GM23338 (cell line): ENCODE measurements at regions not wholly inside any gene's neighbourhood (a gene's known extent, or its start where the extent isn't known, plus 50 kb on each side); places are given as distances from the start of the nearest gene placed in this dataset.

Source experiments
- ATAC-seq: fragments of 200-7000 bp; cut with Tn5 transposase; 3 replicates; pipeline ENCODE4 v1.9.1; 2020
- DNase-seq: peaks from one replicate; pipeline ENCODE4 v3.0.0-alpha.2; 2015; ENCODE audit warnings: low spot score
- H2AFZ ChIP-seq: fragments of 200-600 bp; sonication (generic); 2 replicates; pipeline ENCODE4 v1.8.0; 2016; ENCODE audit warnings: antibody characterized with exemption, mild to moderate bottlenecking, moderate library complexity
- H3F3A ChIP-seq: fragments of 200-600 bp; sonication (generic); replicated peaks from 2 replicates; pipeline ENCODE4 v1.8.0; 2017; ENCODE audit warnings: antibody characterized with exemption, mixed run types, low read depth
- H3K27ac ChIP-seq: fragments of 200-600 bp; sonication (generic); 2 replicates; pipeline ENCODE4 v1.6.1; 2016; ENCODE audit warnings: low read depth
- H3K27me3 ChIP-seq: fragments of 200-600 bp; sonication (generic); 2 replicates; pipeline ENCODE4 v1.8.0; 2016; ENCODE audit warnings: mild to moderate bottlenecking, mixed run types, moderate library complexity; ENCODE audit not compliant: insufficient read depth
- H3K36me3 ChIP-seq: fragments of 200-600 bp; sonication (generic); 2 replicates; pipeline ENCODE4 v1.8.0; 2016; ENCODE audit warnings: mild to moderate bottlenecking; ENCODE audit not compliant: insufficient read depth
- H3K4me1 ChIP-seq: fragments of 200-600 bp; sonication (generic); 2 replicates; pipeline ENCODE4 v1.8.0; 2016; ENCODE audit warnings: mild to moderate bottlenecking, moderate library complexity; ENCODE audit not compliant: insufficient read depth
- H3K4me2 ChIP-seq: fragments of 200-600 bp; sonication (generic); 2 replicates; pipeline ENCODE4 v1.7.1; 2017; ENCODE audit warnings: mixed run types
- H3K4me3 ChIP-seq: fragments of 200-600 bp; sonication (generic); 2 replicates; pipeline ENCODE4 v1.6.1; 2016; ENCODE audit warnings: mixed run types
- H3K79me2 ChIP-seq: fragments of 200-600 bp; sonication (generic); replicated peaks from 2 replicates; pipeline ENCODE4 v1.8.0; 2017; ENCODE audit warnings: mild to moderate bottlenecking; ENCODE audit not compliant: insufficient read depth
- H3K9me2 ChIP-seq: fragments of 200-600 bp; sonication (generic); 2 replicates; pipeline ENCODE4 v1.8.0; 2017; ENCODE audit not compliant: insufficient read depth
- H4K20me1 ChIP-seq: fragments of 200-600 bp; sonication (generic); replicated peaks from 2 replicates; pipeline ENCODE4 v1.8.0; 2017; ENCODE audit warnings: mild to moderate bottlenecking; ENCODE audit not compliant: insufficient read depth
- H3K27ac Mint-ChIP-seq: 2 replicates; pipeline ENCODE4 v1.8.0; 2020; ENCODE audit warnings: inconsistent platforms, mild to moderate bottlenecking, moderate library complexity, mixed read lengths
- H3K27me3 Mint-ChIP-seq: 3 replicates; pipeline ENCODE4 v1.8.0; 2022; ENCODE audit warnings: low read depth, mild to moderate bottlenecking, moderate library complexity, mixed read lengths, inconsistent platforms; ENCODE audit not compliant: insufficient read depth, poor library complexity
- H3K36me3 Mint-ChIP-seq: 3 replicates; pipeline ENCODE4 v1.8.0; 2021; ENCODE audit warnings: low read depth, mild to moderate bottlenecking, inconsistent platforms, moderate library complexity, mixed read lengths
- H3K4me1 Mint-ChIP-seq: 3 replicates; pipeline ENCODE4 v1.8.0; 2020; ENCODE audit warnings: mild to moderate bottlenecking, inconsistent platforms, mixed read lengths
- H3K4me3 Mint-ChIP-seq: 3 replicates; pipeline ENCODE4 v1.8.0; 2021; ENCODE audit warnings: moderate library complexity, mild to moderate bottlenecking, inconsistent platforms, mixed read lengths
- H3K9me3 Mint-ChIP-seq: 3 replicates; pipeline ENCODE4 v1.8.0; 2020; ENCODE audit warnings: moderate library complexity, mild to moderate bottlenecking, inconsistent platforms, mixed read lengths
- CREB1 ChIP-seq: fragments of 250-450 bp; sonication (Bioruptor Pico); IDR thresholded peaks from 2 replicates; pipeline ENCODE4 v1.5.0; 2020; ENCODE audit warnings: low read depth, mild to moderate bottlenecking, moderate library complexity
- EZH2 ChIP-seq: fragments of 200-600 bp; sonication (generic); IDR thresholded peaks from one replicate; pipeline ENCODE4 v1.8.0; 2017; ENCODE audit warnings: antibody characterized with exemption, mild to moderate bottlenecking, low read depth; ENCODE audit not compliant: unreplicated experiment
- EZH2phosphoT487 ChIP-seq: fragments of 200-600 bp; sonication (generic); IDR thresholded peaks from one replicate; pipeline ENCODE4 v1.8.1; 2018; ENCODE audit warnings: antibody characterized with exemption; ENCODE audit not compliant: unreplicated experiment
- JUNB ChIP-seq: IDR thresholded peaks from one replicate; pipeline ENCODE4 v1.6.1; 2016; ENCODE audit warnings: antibody characterized with exemption; ENCODE audit not compliant: unreplicated experiment
- NANOG ChIP-seq: IDR thresholded peaks from 2 replicates; pipeline ENCODE4 v1.6.1; 2016; ENCODE audit warnings: antibody characterized with exemption, borderline replicate concordance
- POLR2AphosphoS5 ChIP-seq: IDR thresholded peaks from 2 replicates; pipeline ENCODE4 v1.6.1; 2016; ENCODE audit warnings: antibody characterized with exemption, low read depth
- STAT1 ChIP-seq: IDR thresholded peaks from one replicate; pipeline ENCODE4 v1.6.1; 2016; ENCODE audit warnings: antibody characterized with exemption; ENCODE audit not compliant: unreplicated experiment
- ZNF114 ChIP-seq: fragments of 250-450 bp; sonication (Bioruptor Pico); IDR thresholded peaks from 2 replicates; pipeline ENCODE4 v1.5.0; 2020; ENCODE audit warnings: mild to moderate bottlenecking, moderate library complexity
- ZNF331 ChIP-seq: fragments of 250-450 bp; sonication (Bioruptor Pico); IDR thresholded peaks from 2 replicates; pipeline ENCODE4 v1.5.0; 2020; ENCODE audit warnings: low read depth, mild to moderate bottlenecking, moderate library complexity
- TF ChIP-seq, protein P1 (sequence below): fragments of 250-450 bp; sonication (Bioruptor Pico); IDR thresholded peaks from 2 replicates; pipeline ENCODE4 v1.5.0; 2020; ENCODE audit warnings: mild to moderate bottlenecking, moderate library complexity
- TF ChIP-seq, protein P2 (sequence below): IDR thresholded peaks from 2 replicates; pipeline ENCODE4 v1.6.1; 2016; ENCODE audit warnings: antibody characterized with exemption
- TF ChIP-seq, protein P3 (sequence below): IDR thresholded peaks from one replicate; pipeline ENCODE4 v1.6.1; 2018; ENCODE audit warnings: antibody characterized with exemption; ENCODE audit not compliant: unreplicated experiment
- TF ChIP-seq, protein P4 (sequence below), 2 experiments: fragments of 200-600 bp in 1 of 2; sonication (generic) in 1 of 2; conservative IDR thresholded peaks; 2 replicates each; pipeline versions ENCODE4 v1.5.1 to v1.6.1; 2016 to 2017; ENCODE audit warnings: antibody characterized with exemption in 2 of 2, low read depth in 2 of 2, mild to moderate bottlenecking in 2 of 2, moderate library complexity in 1 of 2

DNA sequence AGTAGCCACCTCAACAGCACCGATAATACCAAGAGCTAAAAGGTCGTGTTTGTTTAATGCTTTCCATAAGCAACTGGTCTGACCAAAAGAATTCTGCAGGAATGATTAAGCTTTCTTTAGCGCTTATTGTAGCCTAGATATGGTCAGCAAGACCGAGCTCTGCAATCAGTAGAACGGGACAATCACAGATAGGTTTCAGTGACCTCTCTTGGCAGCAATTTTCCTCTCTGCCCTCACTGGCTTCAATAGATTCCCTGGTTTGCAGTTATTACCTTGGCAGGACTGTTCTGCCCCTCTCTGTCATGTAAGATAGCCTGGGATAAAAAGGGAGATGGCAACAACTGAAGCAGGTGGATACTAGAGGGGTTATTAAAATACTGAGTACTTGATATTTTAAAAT, 337.1 kb upstream of the NECTIN3 start:
- no peak overlapping the region for H3K4me3 Mint-ChIP-seq
- no peak for TF ChIP-seq CREB1 (CRISPR knock-in tag)
- no peak for TF ChIP-seq ZNF331 (CRISPR knock-in tag)
- TF ChIP-seq, protein P1, sequence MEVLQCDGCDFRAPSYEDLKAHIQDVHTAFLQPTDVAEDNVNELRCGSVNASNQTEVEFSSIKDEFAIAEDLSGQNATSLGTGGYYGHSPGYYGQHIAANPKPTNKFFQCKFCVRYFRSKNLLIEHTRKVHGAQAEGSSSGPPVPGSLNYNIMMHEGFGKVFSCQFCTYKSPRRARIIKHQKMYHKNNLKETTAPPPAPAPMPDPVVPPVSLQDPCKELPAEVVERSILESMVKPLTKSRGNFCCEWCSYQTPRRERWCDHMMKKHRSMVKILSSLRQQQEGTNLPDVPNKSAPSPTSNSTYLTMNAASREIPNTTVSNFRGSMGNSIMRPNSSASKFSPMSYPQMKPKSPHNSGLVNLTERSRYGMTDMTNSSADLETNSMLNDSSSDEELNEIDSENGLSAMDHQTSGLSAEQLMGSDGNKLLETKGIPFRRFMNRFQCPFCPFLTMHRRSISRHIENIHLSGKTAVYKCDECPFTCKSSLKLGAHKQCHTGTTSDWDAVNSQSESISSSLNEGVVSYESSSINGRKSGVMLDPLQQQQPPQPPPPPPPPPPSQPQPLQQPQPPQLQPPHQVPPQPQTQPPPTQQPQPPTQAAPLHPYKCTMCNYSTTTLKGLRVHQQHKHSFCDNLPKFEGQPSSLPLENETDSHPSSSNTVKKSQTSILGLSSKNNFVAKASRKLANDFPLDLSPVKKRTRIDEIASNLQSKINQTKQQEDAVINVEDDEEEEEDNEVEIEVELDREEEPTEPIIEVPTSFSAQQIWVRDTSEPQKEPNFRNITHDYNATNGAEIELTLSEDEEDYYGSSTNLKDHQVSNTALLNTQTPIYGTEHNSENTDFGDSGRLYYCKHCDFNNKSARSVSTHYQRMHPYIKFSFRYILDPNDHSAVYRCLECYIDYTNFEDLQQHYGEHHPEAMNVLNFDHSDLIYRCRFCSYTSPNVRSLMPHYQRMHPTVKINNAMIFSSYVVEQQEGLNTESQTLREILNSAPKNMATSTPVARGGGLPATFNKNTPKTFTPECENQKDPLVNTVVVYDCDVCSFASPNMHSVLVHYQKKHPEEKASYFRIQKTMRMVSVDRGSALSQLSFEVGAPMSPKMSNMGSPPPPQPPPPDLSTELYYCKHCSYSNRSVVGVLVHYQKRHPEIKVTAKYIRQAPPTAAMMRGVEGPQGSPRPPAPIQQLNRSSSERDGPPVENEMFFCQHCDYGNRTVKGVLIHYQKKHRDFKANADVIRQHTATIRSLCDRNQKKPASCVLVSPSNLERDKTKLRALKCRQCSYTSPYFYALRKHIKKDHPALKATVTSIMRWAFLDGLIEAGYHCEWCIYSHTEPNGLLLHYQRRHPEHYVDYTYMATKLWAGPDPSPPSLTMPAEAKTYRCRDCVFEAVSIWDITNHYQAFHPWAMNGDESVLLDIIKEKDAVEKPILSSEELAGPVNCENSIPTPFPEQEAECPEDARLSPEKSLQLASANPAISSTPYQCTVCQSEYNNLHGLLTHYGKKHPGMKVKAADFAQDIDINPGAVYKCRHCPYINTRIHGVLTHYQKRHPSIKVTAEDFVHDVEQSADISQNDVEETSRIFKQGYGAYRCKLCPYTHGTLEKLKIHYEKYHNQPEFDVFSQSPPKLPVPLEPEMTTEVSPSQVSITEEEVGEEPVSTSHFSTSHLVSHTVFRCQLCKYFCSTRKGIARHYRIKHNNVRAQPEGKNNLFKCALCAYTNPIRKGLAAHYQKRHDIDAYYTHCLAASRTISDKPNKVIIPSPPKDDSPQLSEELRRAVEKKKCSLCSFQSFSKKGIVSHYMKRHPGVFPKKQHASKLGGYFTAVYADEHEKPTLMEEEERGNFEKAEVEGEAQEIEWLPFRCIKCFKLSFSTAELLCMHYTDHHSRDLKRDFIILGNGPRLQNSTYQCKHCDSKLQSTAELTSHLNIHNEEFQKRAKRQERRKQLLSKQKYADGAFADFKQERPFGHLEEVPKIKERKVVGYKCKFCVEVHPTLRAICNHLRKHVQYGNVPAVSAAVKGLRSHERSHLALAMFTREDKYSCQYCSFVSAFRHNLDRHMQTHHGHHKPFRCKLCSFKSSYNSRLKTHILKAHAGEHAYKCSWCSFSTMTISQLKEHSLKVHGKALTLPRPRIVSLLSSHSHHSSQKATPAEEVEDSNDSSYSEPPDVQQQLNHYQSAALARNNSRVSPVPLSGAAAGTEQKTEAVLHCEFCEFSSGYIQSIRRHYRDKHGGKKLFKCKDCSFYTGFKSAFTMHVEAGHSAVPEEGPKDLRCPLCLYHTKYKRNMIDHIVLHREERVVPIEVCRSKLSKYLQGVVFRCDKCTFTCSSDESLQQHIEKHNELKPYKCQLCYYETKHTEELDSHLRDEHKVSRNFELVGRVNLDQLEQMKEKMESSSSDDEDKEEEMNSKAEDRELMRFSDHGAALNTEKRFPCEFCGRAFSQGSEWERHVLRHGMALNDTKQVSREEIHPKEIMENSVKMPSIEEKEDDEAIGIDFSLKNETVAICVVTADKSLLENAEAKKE, result no peak
- TF ChIP-seq, protein P2, sequence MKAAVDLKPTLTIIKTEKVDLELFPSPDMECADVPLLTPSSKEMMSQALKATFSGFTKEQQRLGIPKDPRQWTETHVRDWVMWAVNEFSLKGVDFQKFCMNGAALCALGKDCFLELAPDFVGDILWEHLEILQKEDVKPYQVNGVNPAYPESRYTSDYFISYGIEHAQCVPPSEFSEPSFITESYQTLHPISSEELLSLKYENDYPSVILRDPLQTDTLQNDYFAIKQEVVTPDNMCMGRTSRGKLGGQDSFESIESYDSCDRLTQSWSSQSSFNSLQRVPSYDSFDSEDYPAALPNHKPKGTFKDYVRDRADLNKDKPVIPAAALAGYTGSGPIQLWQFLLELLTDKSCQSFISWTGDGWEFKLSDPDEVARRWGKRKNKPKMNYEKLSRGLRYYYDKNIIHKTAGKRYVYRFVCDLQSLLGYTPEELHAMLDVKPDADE, result no peak
- no peak for TF ChIP-seq STAT1
- no peak for TF ChIP-seq JUNB
- TF ChIP-seq, protein P3, sequence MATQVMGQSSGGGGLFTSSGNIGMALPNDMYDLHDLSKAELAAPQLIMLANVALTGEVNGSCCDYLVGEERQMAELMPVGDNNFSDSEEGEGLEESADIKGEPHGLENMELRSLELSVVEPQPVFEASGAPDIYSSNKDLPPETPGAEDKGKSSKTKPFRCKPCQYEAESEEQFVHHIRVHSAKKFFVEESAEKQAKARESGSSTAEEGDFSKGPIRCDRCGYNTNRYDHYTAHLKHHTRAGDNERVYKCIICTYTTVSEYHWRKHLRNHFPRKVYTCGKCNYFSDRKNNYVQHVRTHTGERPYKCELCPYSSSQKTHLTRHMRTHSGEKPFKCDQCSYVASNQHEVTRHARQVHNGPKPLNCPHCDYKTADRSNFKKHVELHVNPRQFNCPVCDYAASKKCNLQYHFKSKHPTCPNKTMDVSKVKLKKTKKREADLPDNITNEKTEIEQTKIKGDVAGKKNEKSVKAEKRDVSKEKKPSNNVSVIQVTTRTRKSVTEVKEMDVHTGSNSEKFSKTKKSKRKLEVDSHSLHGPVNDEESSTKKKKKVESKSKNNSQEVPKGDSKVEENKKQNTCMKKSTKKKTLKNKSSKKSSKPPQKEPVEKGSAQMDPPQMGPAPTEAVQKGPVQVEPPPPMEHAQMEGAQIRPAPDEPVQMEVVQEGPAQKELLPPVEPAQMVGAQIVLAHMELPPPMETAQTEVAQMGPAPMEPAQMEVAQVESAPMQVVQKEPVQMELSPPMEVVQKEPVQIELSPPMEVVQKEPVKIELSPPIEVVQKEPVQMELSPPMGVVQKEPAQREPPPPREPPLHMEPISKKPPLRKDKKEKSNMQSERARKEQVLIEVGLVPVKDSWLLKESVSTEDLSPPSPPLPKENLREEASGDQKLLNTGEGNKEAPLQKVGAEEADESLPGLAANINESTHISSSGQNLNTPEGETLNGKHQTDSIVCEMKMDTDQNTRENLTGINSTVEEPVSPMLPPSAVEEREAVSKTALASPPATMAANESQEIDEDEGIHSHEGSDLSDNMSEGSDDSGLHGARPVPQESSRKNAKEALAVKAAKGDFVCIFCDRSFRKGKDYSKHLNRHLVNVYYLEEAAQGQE, result no peak
- TF ChIP-seq ZNF114 (CRISPR knock-in tag), result no peak
- no peak for TF ChIP-seq NANOG
- TF ChIP-seq POLR2AphosphoS5, result no peak
- TF ChIP-seq, protein P4, sequence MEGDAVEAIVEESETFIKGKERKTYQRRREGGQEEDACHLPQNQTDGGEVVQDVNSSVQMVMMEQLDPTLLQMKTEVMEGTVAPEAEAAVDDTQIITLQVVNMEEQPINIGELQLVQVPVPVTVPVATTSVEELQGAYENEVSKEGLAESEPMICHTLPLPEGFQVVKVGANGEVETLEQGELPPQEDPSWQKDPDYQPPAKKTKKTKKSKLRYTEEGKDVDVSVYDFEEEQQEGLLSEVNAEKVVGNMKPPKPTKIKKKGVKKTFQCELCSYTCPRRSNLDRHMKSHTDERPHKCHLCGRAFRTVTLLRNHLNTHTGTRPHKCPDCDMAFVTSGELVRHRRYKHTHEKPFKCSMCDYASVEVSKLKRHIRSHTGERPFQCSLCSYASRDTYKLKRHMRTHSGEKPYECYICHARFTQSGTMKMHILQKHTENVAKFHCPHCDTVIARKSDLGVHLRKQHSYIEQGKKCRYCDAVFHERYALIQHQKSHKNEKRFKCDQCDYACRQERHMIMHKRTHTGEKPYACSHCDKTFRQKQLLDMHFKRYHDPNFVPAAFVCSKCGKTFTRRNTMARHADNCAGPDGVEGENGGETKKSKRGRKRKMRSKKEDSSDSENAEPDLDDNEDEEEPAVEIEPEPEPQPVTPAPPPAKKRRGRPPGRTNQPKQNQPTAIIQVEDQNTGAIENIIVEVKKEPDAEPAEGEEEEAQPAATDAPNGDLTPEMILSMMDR (conservative IDR thresholded peaks at IDR 0.05; ENCODE audit: low read depth in 2 of 2), result no peak
- TF ChIP-seq EZH2phosphoT487, result no peak
- TF ChIP-seq EZH2, result no peak
- Histone ChIP-seq H3K9me2 (0 out of 2 replicates have a peak, but pooled peaks cover 4% of the 10 kb centered on the region), H4K20me1 (no peaks in the 10 kb centered on the region), H3K4me3 (no peak overlapping the region), H3K79me2 (no peaks in the 10 kb centered on the region), H3K4me1 (no peaks in the 10 kb centered on the region), H3K4me2 (no peak overlapping the region), H3K27me3 (no peaks in the 10 kb centered on the region), H2AFZ (peak overlapping the region; percentile 34; the same call in 1 of the 2 replicates), H3K27ac (no peak overlapping the region), H3K36me3 (no peaks in the 10 kb centered on the region), H3F3A (no peaks in the 10 kb centered on the region)
- peaks cover 6% of the 10 kb centered on the region; the same call in 2 of the 3 replicates for H3K36me3 Mint-ChIP-seq
- no peak for DNase-seq
- H3K27ac Mint-ChIP-seq, result no peak overlapping the region
- no peaks in the 10 kb centered on the region for H3K9me3 Mint-ChIP-seq
- ATAC-seq, result no peak
- H3K27me3 Mint-ChIP-seq, result no peaks in the 10 kb centered on the region
- no peaks in the 10 kb centered on the region for H3K4me1 Mint-ChIP-seq
